WTC11 (cell line): ENCODE measurements at regions not wholly inside any gene's neighbourhood (a gene's known extent, or its start where the extent isn't known, plus 50 kb on each side); places are given as distances from the start of the nearest gene placed in this dataset.

Source experiments
- ATF6 ChIP-seq: sonication (generic); formaldehyde crosslinking; IDR thresholded peaks from 2 replicates; pipeline ENCODE4 v1.8.1; 2023; ENCODE audit warnings: mild to moderate bottlenecking, missing genetic modification reagents
- CTCF ChIP-seq: fragments of 200-600 bp; IDR thresholded peaks from 2 replicates; pipeline ENCODE4 v1.8.0; 2022; ENCODE audit warnings: antibody characterized with exemption
- MAX ChIP-seq: sonication (generic); formaldehyde crosslinking; IDR thresholded peaks from 2 replicates; pipeline ENCODE4 v1.8.0; 2022; ENCODE audit warnings: mild to moderate bottlenecking, missing genetic modification reagents
- ZNF396 ChIP-seq: fragments of 250-450 bp; sonication (Bioruptor Pico); IDR thresholded peaks from 2 replicates; pipeline ENCODE4 v1.8.0; 2021; ENCODE audit warnings: mild to moderate bottlenecking, moderate library complexity, borderline replicate concordance

- no peak for TF ChIP-seq CTCF
- no peak for TF ChIP-seq ZNF396 (CRISPR knock-in tag)
- TF ChIP-seq MAX (CRISPR knock-in tag) = no peak
- TF ChIP-seq ATF6 (CRISPR knock-in tag) = no peak
Measured at GRCh38 chr10:36683421-36683820, 442.0 kb upstream of the ANKRD30A start.
